GM21360 (cell line): ENCODE measurements at regions not wholly inside any gene's neighbourhood (a gene's known extent, or its start where the extent isn't known, plus 50 kb on each side); places are given as distances from the start of the nearest gene placed in this dataset.
A peak's percentile ranks its signal among the peaks of the same experiment; 100 is the strongest.
"Not testable (repeated sequence)": the region's sequence is repeated elsewhere in the genome, so short reads cannot be mapped to it uniquely, and the experiment has no call there.

Source experiments
- ATAC-seq: cut with Tn5 transposase; IDR thresholded peaks from one replicate; pipeline ENCODE4 v1.9.1; 2021; ENCODE audit warnings: mild to moderate bottlenecking, moderate library complexity; ENCODE audit not compliant: unreplicated experiment

GRCh38 chr10:11691319-11691755 lies 50.8 kb upstream of the ECHDC3 start:
- no peak for ATAC-seq

GRCh38 chr10:11689945-11690736 lies 52.0 kb upstream of the ECHDC3 start:
- ATAC-seq: no peak

- ATAC-seq: not testable (repeated sequence)
Observed at GRCh38 chr10:11688448-11688795, 53.8 kb upstream of the ECHDC3 start.

- ATAC-seq: no peak
Observed at GRCh38 chr10:11687779-11688447, 54.3 kb upstream of the ECHDC3 start.

- ATAC-seq: no peak
Observed at GRCh38 chr10:11687357-11687771, 54.8 kb upstream of the ECHDC3 start.

- no peak for ATAC-seq
Observed at GRCh38 chr10:11685787-11686218, 56.4 kb upstream of the ECHDC3 start.

- peak; percentile 76 for ATAC-seq
Observed at GRCh38 chr10:11684717-11685645, 57.2 kb upstream of the ECHDC3 start.

GRCh38 chr10:11684341-11684716 lies 57.9 kb upstream of the ECHDC3 start:
- ATAC-seq: not testable (repeated sequence)

- no peak for ATAC-seq
Observed at GRCh38 chr10:11683529-11684320, 58.5 kb upstream of the ECHDC3 start.

GRCh38 chr10:11682851-11683250 lies 59.3 kb upstream of the ECHDC3 start:
- no peak for ATAC-seq

- no peak for ATAC-seq
Observed at GRCh38 chr10:11682267-11682683, 59.9 kb upstream of the ECHDC3 start.

GRCh38 chr10:11680496-11680895 lies 61.7 kb upstream of the ECHDC3 start:
- ATAC-seq: no peak

GRCh38 chr10:11679946-11680345 lies 62.2 kb upstream of the ECHDC3 start:
- no peak for ATAC-seq

- ATAC-seq: peak; percentile 90
Observed at GRCh38 chr10:11678074-11678793, 63.9 kb upstream of the ECHDC3 start.

GRCh38 chr10:11677480-11677879 lies 64.7 kb upstream of the ECHDC3 start:
- no peak for ATAC-seq

GRCh38 chr10:11673346-11674280 lies 62.2 kb upstream of the USP6NL start:
- no peak for ATAC-seq

- no peak for ATAC-seq
Observed at GRCh38 chr10:11672836-11673235, 61.4 kb upstream of the USP6NL start.

- ATAC-seq: no peak
Observed at GRCh38 chr10:11670381-11670780, 58.9 kb upstream of the USP6NL start.
